HepG2 (cell line): ENCODE measurements at regions not wholly inside any gene's neighbourhood (a gene's known extent, or its start where the extent isn't known, plus 50 kb on each side); places are given as distances from the start of the nearest gene placed in this dataset.

ENCODE experiments used
- ATAC-seq: fragments of 200-7000 bp; cut with Tn5 transposase; 3 replicates; pipeline ENCODE4 v1.9.1; 2020; ENCODE audit warnings: mild to moderate bottlenecking, moderate library complexity
- BruUV-seq: library from RNA; stranded (reverse); fragments of 400-500 nt; replicated peaks from 2 replicates; lab custom pipeline; 2021; lab: Mats Ljungman, UMichigan
- CTCF ChIA-PET: fragments of 300-600 bp; formaldehyde crosslinking; extraction: SDS; loops from one replicate; lab custom pipeline; 2021; ENCODE audit warnings: low total read pairs, inconsistent platforms, low intra/inter-chr PET ratio; lab: Yijun Ruan, JAX
- POLR2A ChIA-PET: fragments of 350-600 bp; sonication (Branson Sonifier 250); formaldehyde crosslinking; loops from one replicate; lab custom pipeline; 2020; ENCODE audit warnings: antibody characterized with exemption, inconsistent platforms; lab: Yijun Ruan, JAX
- DNase-seq: peaks from one replicate; pipeline ENCODE4 v3.0.0-alpha.2; 2015; ENCODE audit warnings: low spot score
- FAIRE-seq: peaks from 3 replicates; lab custom pipeline; 2011; peaks lifted over from hg19 to GRCh38; lab: Jason Lieb, UNC
- H2AFZ ChIP-seq: one replicate; pipeline ENCODE4 v1.6.1; 2011; ENCODE audit warnings: low read length, inconsistent platforms
- H3K27ac ChIP-seq: fragments of 300-600 bp; 3 replicates; pipeline ENCODE4 v1.8.0; 2011; ENCODE audit warnings: mixed run types, mild to moderate bottlenecking, mixed read lengths, low read length, inconsistent platforms; ENCODE audit not compliant: insufficient read depth; ENCODE audit errors: extremely low read length
- H3K27me3 ChIP-seq, 2 experiments: fragments of 200-600 bp in 1 of 2; 2 replicates in 1 of 2; 3 replicates in 1 of 2; pipeline versions ENCODE4 v1.6.0 to v1.8.0; 2011; ENCODE audit warnings: low read length in 2 of 2, mild to moderate bottlenecking in 2 of 2, moderate library complexity in 2 of 2, inconsistent platforms in 1 of 2; ENCODE audit not compliant: insufficient read depth in 2 of 2, control insufficient read depth in 1 of 2
- H3K36me3 ChIP-seq, 2 experiments: fragments of 200-600 bp in 1 of 2; replicated peaks in 1 of 2; 2 replicates in 1 of 2; 3 replicates in 1 of 2; pipeline versions ENCODE4 v1.5.1 to v1.8.0; 2011; ENCODE audit warnings: low read length in 2 of 2, inconsistent platforms in 1 of 2; ENCODE audit not compliant: insufficient read depth in 2 of 2, control insufficient read depth in 1 of 2
- H3K4me1 ChIP-seq: 2 replicates; pipeline ENCODE4 v1.5.1; 2012; ENCODE audit warnings: low read length, inconsistent platforms; ENCODE audit not compliant: insufficient read depth
- H3K4me2 ChIP-seq: 2 replicates; pipeline ENCODE4 v1.6.0; 2011; ENCODE audit warnings: low read depth, low read length, inconsistent platforms
- H3K4me3 ChIP-seq, 3 experiments: fragments of 200-600 bp in 1 of 3; sonication (generic), shearing (Covaris generic) in 1 of 3; replicated peaks in 1 of 3; 2 replicates each; pipeline ENCODE4 v1.5.1; 2011 to 2016; ENCODE audit warnings: low read length in 3 of 3, inconsistent platforms in 2 of 3, low read depth in 2 of 3, mild to moderate bottlenecking in 2 of 3, control low read depth in 1 of 3, mixed read lengths in 1 of 3; ENCODE audit not compliant: insufficient read depth in 1 of 3
- H3K79me2 ChIP-seq: one replicate; pipeline ENCODE4 v1.6.1; 2011; ENCODE audit warnings: low read length, inconsistent platforms; ENCODE audit not compliant: insufficient read depth
- H3K9ac ChIP-seq: 2 replicates; pipeline ENCODE4 v1.6.0; 2011; ENCODE audit warnings: mild to moderate bottlenecking, low read depth, low read length, inconsistent platforms; ENCODE audit not compliant: insufficient read depth
- H3K9me3 ChIP-seq: 2 replicates; pipeline ENCODE4 v1.5.1; 2012; ENCODE audit warnings: mild to moderate bottlenecking, low read length
- H4K20me1 ChIP-seq: 2 replicates; pipeline ENCODE4 v1.6.0; 2011; ENCODE audit warnings: inconsistent platforms, mild to moderate bottlenecking, low read length, moderate library complexity; ENCODE audit not compliant: insufficient read depth
- DPF2 ChIP-seq: sonication (generic); formaldehyde crosslinking; IDR thresholded peaks from 2 replicates; pipeline ENCODE4 v1.4.0; 2020; ENCODE audit warnings: mild to moderate bottlenecking, low read depth, missing genetic modification reagents, borderline replicate concordance
- KLF13 ChIP-seq: sonication (generic); formaldehyde crosslinking; IDR thresholded peaks from 2 replicates; pipeline ENCODE4 v1.4.0; 2020; ENCODE audit warnings: mild to moderate bottlenecking, missing genetic modification reagents
- KLF9 ChIP-seq: IDR thresholded peaks from 2 replicates; pipeline ENCODE4 v1.6.1; 2016; ENCODE audit warnings: low read depth
- PBX3 ChIP-seq: sonication (generic); formaldehyde crosslinking; IDR thresholded peaks from 2 replicates; pipeline ENCODE4 v1.8.1; 2023; ENCODE audit warnings: missing genetic modification reagents, inconsistent platforms, borderline replicate concordance
- PHF20 ChIP-seq: sonication (generic); formaldehyde crosslinking; IDR thresholded peaks from 2 replicates; pipeline ENCODE4 v1.5.0; 2020; ENCODE audit warnings: mild to moderate bottlenecking, missing genetic modification reagents
- PLRG1 ChIP-seq: fragments of 450-650 bp; conservative IDR thresholded peaks from 2 replicates; pipeline ENCODE4 v1.6.1; 2016
- TGIF2 ChIP-seq: IDR thresholded peaks from 2 replicates; pipeline ENCODE4 v1.6.1; 2016; ENCODE audit warnings: control low read depth, missing compliant biosample characterization
- ZFP36L1 ChIP-seq: sonication (generic); formaldehyde crosslinking; IDR thresholded peaks from 2 replicates; pipeline ENCODE4 v1.8.0; 2022; ENCODE audit warnings: mild to moderate bottlenecking, missing genetic modification reagents, moderate library complexity
- ZNF24 ChIP-seq: fragments of 450-650 bp; IDR thresholded peaks from 2 replicates; pipeline ENCODE4 v1.6.1; 2017; ENCODE audit warnings: antibody characterized with exemption, mild to moderate bottlenecking
- ZNF430 ChIP-seq: sonication (generic); formaldehyde crosslinking; IDR thresholded peaks from 2 replicates; pipeline ENCODE4 v1.9.0; 2021; ENCODE audit warnings: mild to moderate bottlenecking, missing genetic modification reagents
- WGBS: methylation state at CpG from one replicate; pipeline ENCODE4 v1.1.6; 2017; ENCODE audit warnings: low lambda C conversion rate; 5-methylcytosine and 5-hydroxymethylcytosine counted together
- in situ Hi-C: cut with HindIII; loops from 2 replicates; pipeline ENCODE4 v1.10.0; 2017; ENCODE audit warnings: low pct_unique_long_range_greater_than_20kb; ENCODE audit not compliant: extremely low pct_ligation_motif_present
- intact Hi-C: fragments of 100-400 bp; cut with micrococcal nuclease; formaldehyde crosslinking; loops from one replicate; pipeline ENCODE4 v1.10.0; 2022; ENCODE audit not compliant: unreplicated experiment

DNA sequence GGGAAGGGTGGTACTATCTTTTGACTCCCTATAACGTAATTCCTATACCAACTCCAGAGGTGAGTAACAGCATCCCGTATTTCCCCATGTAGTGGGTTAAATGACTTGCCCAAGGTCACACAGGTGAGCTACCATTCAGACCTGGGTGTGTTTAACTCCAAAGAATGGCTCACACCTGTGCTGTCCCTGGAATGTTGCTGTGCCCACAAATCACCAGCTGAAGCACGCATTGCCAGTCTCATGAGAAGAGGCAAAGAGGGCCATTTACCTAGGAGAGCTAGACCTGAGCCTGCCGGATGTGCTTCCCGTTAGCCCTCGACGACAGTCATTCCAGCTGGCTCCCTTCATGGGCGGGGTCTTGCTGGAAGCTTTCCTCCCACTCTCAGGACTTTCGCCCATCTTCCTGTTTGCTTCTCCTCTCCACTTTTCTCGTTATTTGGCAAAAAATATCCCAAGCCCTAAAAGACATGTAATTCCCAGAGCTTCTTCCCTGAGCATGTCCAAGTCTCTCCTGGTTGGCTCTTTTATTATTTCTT lies 106.6 kb upstream of the VASH1 start:
- TF ChIP-seq ZNF24 (no peak), PHF20 (CRISPR knock-in tag) (no peak), TGIF2 (no peak), PLRG1 (no peak), ZNF430 (CRISPR knock-in tag) (no peak), KLF13 (CRISPR knock-in tag) (no peak), DPF2 (CRISPR knock-in tag) (no peak), KLF9 (CRISPR knock-in tag) (no peak), PBX3 (no peak), ZFP36L1 (CRISPR knock-in tag) (no peak)
- TF ChIP-seq, all 625 proteins: peak for 0
- Histone ChIP-seq H3K9me3 (peaks cover 14% of the 10 kb centered on the region), H3K36me3 (no peaks in the 10 kb centered on the region), H3K4me3 (no peak overlapping the region), H3K4me2 (no peak overlapping the region), H4K20me1 (no peaks in the 10 kb centered on the region), H3K27ac (no peak overlapping the region), H3K27me3 (peaks cover 0 to 2% of the 10 kb centered on the region in 2 experiments; a peak in 1 of 5 replicates), H2AFZ (no peak overlapping the region), H3K9ac (no peak overlapping the region), H3K79me2 (no peaks in the 10 kb centered on the region), H3K4me1 (peaks cover 42% of the 10 kb centered on the region)
- intact Hi-C loops (no loop called here), in situ Hi-C loops (no loop called here)
- FAIRE-seq (no peak), DNase-seq (no peak), ATAC-seq (no peak)
- WGBS: 32% methylated on average over 9 of the region's 10 CpGs
- POLR2A ChIA-PET: interaction anchor here (1.2 kb wide), 1 partner anchor 33 kb away, joined by 6 read pairs; no protein-coding TSS in a partner anchor
- no TSS peak for BruUV-seq
- CTCF ChIA-PET: no interaction called here
